ENCODE measurements at regions not wholly inside any gene's neighbourhood (a gene's known extent, or its start where the extent isn't known, plus 50 kb on each side); places are given as distances from the start of the nearest gene placed in this dataset.
A peak's percentile ranks its signal among the peaks of the same experiment; 100 is the strongest.

DNA sequence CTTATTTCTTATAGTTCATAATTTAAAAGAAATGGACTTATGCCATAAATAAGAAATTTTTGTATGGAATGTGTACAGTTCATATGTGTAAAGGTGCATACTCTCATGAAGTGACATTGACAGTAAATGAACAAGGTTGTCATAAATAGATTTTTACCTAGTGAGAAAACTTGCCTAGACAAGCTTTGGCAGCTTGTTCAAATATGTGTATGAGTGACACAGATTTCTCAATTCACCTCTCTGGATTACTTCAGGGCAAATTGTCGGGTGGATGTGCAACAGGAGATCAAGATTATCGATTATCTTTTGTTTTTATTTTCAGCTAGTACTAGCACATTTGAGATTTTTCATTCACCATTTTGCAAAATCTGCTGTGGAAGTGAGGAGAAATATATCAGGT, 758.1 kb upstream of the ACVR2A start:
- DNase-seq (ENCODE audit: low spot score, unreplicated experiment) = no peak
- H3K9me3 Mint-ChIP-seq (ENCODE audit: low read depth) = peaks cover 4% of the 10 kb centered on the region
- no peak overlapping the region for H3K27ac Mint-ChIP-seq
- H3K27me3 Mint-ChIP-seq = peaks cover 5% of the 10 kb centered on the region
- H3K4me1 Mint-ChIP-seq (ENCODE audit: low read depth) = peaks cover 11% of the 10 kb centered on the region
- no peaks in the 10 kb centered on the region for H3K36me3 Mint-ChIP-seq (ENCODE audit: insufficient read depth)
- TF ChIP-seq CTCF (IDR thresholded peaks at IDR 0.05; ENCODE audit: unreplicated experiment) = no peak
- H3K4me3 Mint-ChIP-seq (ENCODE audit: low read depth) = no peak overlapping the region

GRCh38 chr2:147083664-147084063, 761.2 kb upstream of the ACVR2A start:
- Mint-ChIP-seq H3K4me1 (ENCODE audit: low read depth) (peaks cover 9% of the 10 kb centered on the region), H3K4me3 (ENCODE audit: low read depth) (no peak overlapping the region), H3K27me3 (no peaks in the 10 kb centered on the region), H3K36me3 (ENCODE audit: insufficient read depth) (no peaks in the 10 kb centered on the region), H3K27ac (no peak overlapping the region), H3K9me3 (ENCODE audit: low read depth) (peaks cover 4% of the 10 kb centered on the region)
- DNase-seq (ENCODE audit: low spot score, unreplicated experiment) = no peak
- TF ChIP-seq CTCF (IDR thresholded peaks at IDR 0.05; ENCODE audit: unreplicated experiment) = no peak

DNA sequence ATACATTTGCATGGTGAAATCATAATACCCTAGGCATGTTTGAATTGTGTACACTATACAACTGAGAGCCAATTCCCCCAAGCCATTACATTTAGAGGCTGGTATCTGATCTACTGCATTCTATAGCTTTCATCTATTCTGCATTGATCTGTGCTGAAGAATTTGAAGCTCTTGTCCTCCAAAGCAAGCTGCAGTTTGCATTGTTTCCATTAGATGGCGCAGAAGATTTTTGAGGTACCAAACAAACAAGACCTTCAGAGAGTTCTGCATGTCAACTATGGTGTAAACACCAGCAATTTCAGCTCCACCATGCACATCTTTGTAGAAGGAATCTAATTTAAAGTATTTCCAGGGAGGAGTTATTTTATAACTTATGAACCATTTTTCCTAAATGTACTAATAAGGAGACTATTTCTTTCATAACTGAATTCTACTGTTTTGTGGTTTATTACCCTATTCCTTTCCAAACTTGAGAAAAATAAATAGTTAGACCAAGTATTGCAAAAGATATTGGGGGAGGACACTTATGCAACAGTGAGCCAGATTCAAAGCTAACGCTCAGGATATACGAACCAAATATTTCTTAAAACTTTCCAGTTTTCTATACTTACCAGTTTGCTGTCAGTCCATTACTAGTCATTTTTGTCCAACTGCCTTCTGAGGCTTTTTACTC, 761.8 kb upstream of the ACVR2A start:
- Mint-ChIP-seq H3K27ac (no peak overlapping the region), H3K36me3 (ENCODE audit: insufficient read depth) (no peaks in the 10 kb centered on the region), H3K9me3 (ENCODE audit: low read depth) (peaks cover 4% of the 10 kb centered on the region), H3K27me3 (no peaks in the 10 kb centered on the region), H3K4me1 (ENCODE audit: low read depth) (peaks cover 9% of the 10 kb centered on the region), H3K4me3 (ENCODE audit: low read depth) (no peak overlapping the region)
- DNase-seq (ENCODE audit: low spot score, unreplicated experiment) = peak; percentile 54
- peak; percentile 91 for TF ChIP-seq CTCF (IDR thresholded peaks at IDR 0.05; ENCODE audit: unreplicated experiment)

DNA sequence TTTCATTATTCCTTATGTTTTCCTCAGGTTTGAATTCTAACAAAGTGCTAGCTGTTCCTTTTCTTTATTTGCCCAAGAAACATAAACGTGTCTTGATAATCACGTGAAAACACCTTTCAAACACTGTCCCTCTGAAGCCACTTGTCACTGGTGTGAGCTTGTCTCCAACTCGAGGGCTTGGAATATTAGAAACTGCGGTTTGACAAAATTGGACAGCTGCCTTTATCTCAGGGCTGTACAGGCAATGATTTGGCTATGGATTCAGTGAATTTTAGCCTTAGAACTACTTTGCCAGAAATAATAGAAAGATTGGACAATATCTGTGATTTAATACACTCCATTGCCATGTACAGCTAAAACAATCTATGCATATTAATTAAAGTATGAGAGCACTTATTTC, 763.0 kb upstream of the ACVR2A start:
- no peaks in the 10 kb centered on the region for H3K36me3 Mint-ChIP-seq (ENCODE audit: insufficient read depth)
- peaks cover 9% of the 10 kb centered on the region for H3K4me1 Mint-ChIP-seq (ENCODE audit: low read depth)
- H3K27ac Mint-ChIP-seq = no peak overlapping the region
- H3K4me3 Mint-ChIP-seq (ENCODE audit: low read depth) = no peak overlapping the region
- no peak for TF ChIP-seq CTCF (IDR thresholded peaks at IDR 0.05; ENCODE audit: unreplicated experiment)
- peaks cover 4% of the 10 kb centered on the region for H3K9me3 Mint-ChIP-seq (ENCODE audit: low read depth)
- no peak for DNase-seq (ENCODE audit: low spot score, unreplicated experiment)
- H3K27me3 Mint-ChIP-seq = no peaks in the 10 kb centered on the region

GRCh38 chr2:147076634-147077033, 768.2 kb upstream of the ACVR2A start:
- Mint-ChIP-seq H3K27me3 (no peaks in the 10 kb centered on the region), H3K9me3 (ENCODE audit: low read depth) (peaks cover 5% of the 10 kb centered on the region), H3K4me1 (ENCODE audit: low read depth) (no peaks in the 10 kb centered on the region), H3K36me3 (ENCODE audit: insufficient read depth) (no peaks in the 10 kb centered on the region), H3K4me3 (ENCODE audit: low read depth) (no peak overlapping the region), H3K27ac (no peak overlapping the region)
- no peak for TF ChIP-seq CTCF (IDR thresholded peaks at IDR 0.05; ENCODE audit: unreplicated experiment)
- DNase-seq (ENCODE audit: low spot score, unreplicated experiment) = no peak

All from progenitor cell of endocrine pancreas (in vitro differentiated cells).